BLaER1 (cell line): ENCODE measurements at regions not wholly inside any gene's neighbourhood (a gene's known extent, or its start where the extent isn't known, plus 50 kb on each side); places are given as distances from the start of the nearest gene placed in this dataset.
"Not testable (repeated sequence)": the region's sequence is repeated elsewhere in the genome, so short reads cannot be mapped to it uniquely, and the experiment has no call there.

Experiments
- H3K27ac ChIP-seq: shearing (Covaris generic); formaldehyde crosslinking; 2 replicates; pipeline ENCODE4 v1.8.1; 2022
- H3K27me3 ChIP-seq: shearing (Covaris generic); formaldehyde crosslinking; 2 replicates; pipeline ENCODE4 v1.8.1; 2022
- H3K36me3 ChIP-seq: shearing (Covaris generic); formaldehyde crosslinking; 2 replicates; pipeline ENCODE4 v1.8.1; 2022
- H3K4me1 ChIP-seq: shearing (Covaris generic); formaldehyde crosslinking; 2 replicates; pipeline ENCODE4 v1.8.1; 2022
- H3K4me2 ChIP-seq: shearing (Covaris generic); formaldehyde crosslinking; 2 replicates; pipeline ENCODE4 v1.8.1; 2022
- H3K4me3 ChIP-seq: shearing (Covaris generic); formaldehyde crosslinking; 2 replicates; pipeline ENCODE4 v1.8.1; 2022
- H3K9ac ChIP-seq: shearing (Covaris generic); formaldehyde crosslinking; 2 replicates; pipeline ENCODE4 v1.8.1; 2022
- H3K9me3 ChIP-seq: shearing (Covaris generic); formaldehyde crosslinking; 2 replicates; pipeline ENCODE4 v1.8.1; 2022
- H4K20me1 ChIP-seq: shearing (Covaris generic); formaldehyde crosslinking; 2 replicates; pipeline ENCODE4 v1.8.1; 2022
- Cebpa-rat ChIP-seq: shearing (Covaris generic); IDR thresholded peaks from 2 replicates; pipeline ENCODE4 v1.8.1; 2022

DNA sequence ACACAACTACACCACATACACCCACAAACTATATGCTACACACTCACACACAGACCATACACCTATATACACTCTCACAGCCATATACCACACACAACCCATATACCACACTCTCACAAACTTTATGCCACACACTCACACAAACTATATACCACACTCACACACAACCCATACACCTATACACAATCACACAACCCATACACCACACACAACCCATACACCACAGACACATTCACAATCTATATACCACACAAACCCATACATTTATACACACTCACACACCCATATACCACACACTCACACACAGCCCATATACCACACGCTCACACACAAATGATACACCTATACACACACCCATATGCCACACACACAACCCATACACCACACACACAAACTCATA lies 163.3 kb downstream of the TMEM121 start:
- peaks cover 60% of the 10 kb centered on the region for H3K4me1 ChIP-seq
- TF ChIP-seq Cebpa-rat = no peak
- H3K9ac ChIP-seq = no peak overlapping the region
- H3K36me3 ChIP-seq = no peaks in the 10 kb centered on the region
- no peak overlapping the region for H3K27ac ChIP-seq
- no peaks in the 10 kb centered on the region for H4K20me1 ChIP-seq
- no peaks in the 10 kb centered on the region for H3K27me3 ChIP-seq
- H3K4me2 ChIP-seq = no peak overlapping the region
- H3K9me3 ChIP-seq = no peaks in the 10 kb centered on the region
- H3K4me3 ChIP-seq = no peak overlapping the region

GRCh38 chr14:105690671-105691070 lies 164.3 kb downstream of the TMEM121 start:
- Histone ChIP-seq H3K36me3 (no peaks in the 10 kb centered on the region), H3K4me3 (no peak overlapping the region), H3K27me3 (no peaks in the 10 kb centered on the region), H3K9ac (no peak overlapping the region), H4K20me1 (no peaks in the 10 kb centered on the region), H3K27ac (peak overlapping the region; percentile 83; the same call in 1 of the 2 replicates), H3K9me3 (no peaks in the 10 kb centered on the region), H3K4me2 (peak overlapping the region; percentile 74), H3K4me1 (peaks cover 64% of the 10 kb centered on the region)
- TF ChIP-seq Cebpa-rat = no peak

DNA sequence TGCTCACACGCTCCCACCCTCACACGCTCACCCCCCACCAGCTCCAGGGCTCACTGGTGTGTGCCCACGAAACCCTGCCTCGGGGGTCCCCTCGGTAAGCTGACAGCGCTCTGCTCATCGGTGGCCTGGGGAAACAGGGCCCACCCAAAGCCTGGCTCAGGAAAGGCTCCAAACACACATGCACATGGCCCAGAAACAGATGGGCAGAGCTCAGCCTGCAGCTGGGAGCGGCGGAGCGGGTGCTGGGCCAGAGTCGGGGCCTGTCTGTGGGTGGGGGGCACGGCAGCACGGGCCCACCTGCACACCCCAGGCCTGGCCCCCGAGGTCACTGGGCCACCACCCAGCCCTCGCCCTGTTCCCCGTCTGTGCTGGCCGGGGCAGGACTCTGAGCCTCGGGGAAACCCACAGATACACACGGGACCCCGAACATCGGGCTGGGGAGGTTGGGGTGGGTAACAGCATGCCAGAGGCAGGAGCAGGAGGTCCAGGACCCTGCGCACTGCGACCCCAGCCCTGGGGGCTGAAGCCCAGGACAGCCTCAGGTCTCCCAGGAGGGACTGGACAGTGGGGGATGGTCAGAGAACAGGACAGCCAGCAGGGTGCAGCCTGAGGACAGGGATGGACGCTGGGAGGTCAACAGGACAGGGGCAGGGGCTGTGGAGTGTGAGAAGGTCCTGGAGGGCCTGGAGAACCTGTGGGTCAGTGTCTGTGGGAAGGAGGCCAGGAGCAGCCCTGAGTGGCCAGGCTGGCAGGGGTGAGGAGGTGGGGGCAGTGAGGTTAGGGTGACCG lies 165.1 kb downstream of the TMEM121 start:
- peak overlapping the region; percentile 83 for H3K27ac ChIP-seq
- H3K9me3 ChIP-seq, H3K27me3 ChIP-seq, H3K36me3 ChIP-seq, H4K20me1 ChIP-seq, H3K4me3 ChIP-seq: not testable (repeated sequence)
- peak overlapping the region; percentile 68 for H3K9ac ChIP-seq
- peak overlapping the region; percentile 74 for H3K4me2 ChIP-seq
- peaks cover 61% of the 10 kb centered on the region for H3K4me1 ChIP-seq

- H3K9me3 ChIP-seq, H3K4me3 ChIP-seq, H3K36me3 ChIP-seq, H3K27me3 ChIP-seq, H4K20me1 ChIP-seq: not testable (repeated sequence)
- H3K9ac ChIP-seq = peak overlapping the region; percentile 68; the same call in 1 of the 2 replicates
- peak overlapping the region; percentile 83 for H3K27ac ChIP-seq
- peaks cover 58% of the 10 kb centered on the region for H3K4me1 ChIP-seq
- H3K4me2 ChIP-seq = peak overlapping the region; percentile 74
These were observed 165.8 kb downstream of the TMEM121 start for GRCh38 chr14:105692110-105692685.

GRCh38 chr14:105694961-105695360 lies 168.6 kb downstream of the TMEM121 start:
- H4K20me1 ChIP-seq = no peaks in the 10 kb centered on the region
- no peaks in the 10 kb centered on the region for H3K36me3 ChIP-seq
- H3K27ac ChIP-seq = 0 out of 2 replicates have a peak overlapping the region, but pooled peaks have one; percentile 26
- TF ChIP-seq Cebpa-rat = no peak
- no peaks in the 10 kb centered on the region for H3K27me3 ChIP-seq
- H3K4me2 ChIP-seq = peak overlapping the region; percentile 38
- no peak overlapping the region for H3K9ac ChIP-seq
- H3K9me3 ChIP-seq = no peaks in the 10 kb centered on the region
- H3K4me3 ChIP-seq = no peak overlapping the region
- H3K4me1 ChIP-seq = peaks cover 67% of the 10 kb centered on the region

DNA sequence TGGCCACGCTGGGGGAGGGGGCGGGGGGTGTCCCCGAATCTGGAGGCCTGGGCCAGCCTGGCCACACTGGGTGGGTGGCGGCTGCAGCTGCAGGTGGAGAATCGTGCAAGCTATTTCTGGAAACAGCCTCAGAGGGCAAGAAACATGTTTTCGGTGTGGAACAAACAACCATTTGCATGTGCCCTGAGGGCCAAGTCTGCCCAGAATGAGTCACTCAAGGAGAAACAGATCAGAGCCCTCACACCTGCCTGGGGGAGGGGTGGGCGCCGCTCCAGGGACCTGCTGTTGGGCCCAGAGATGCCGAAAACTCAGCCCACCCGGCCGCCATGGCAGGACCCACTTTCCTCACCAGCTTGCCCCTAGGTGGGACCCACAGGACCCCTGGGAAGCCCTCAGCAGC lies 170.0 kb downstream of the TMEM121 start:
- H3K4me1 ChIP-seq = peaks cover 69% of the 10 kb centered on the region
- not testable (repeated sequence) for H4K20me1 ChIP-seq, H3K9me3 ChIP-seq, H3K4me3 ChIP-seq, H3K9ac ChIP-seq, H3K27me3 ChIP-seq, H3K4me2 ChIP-seq, H3K36me3 ChIP-seq, H3K27ac ChIP-seq

DNA sequence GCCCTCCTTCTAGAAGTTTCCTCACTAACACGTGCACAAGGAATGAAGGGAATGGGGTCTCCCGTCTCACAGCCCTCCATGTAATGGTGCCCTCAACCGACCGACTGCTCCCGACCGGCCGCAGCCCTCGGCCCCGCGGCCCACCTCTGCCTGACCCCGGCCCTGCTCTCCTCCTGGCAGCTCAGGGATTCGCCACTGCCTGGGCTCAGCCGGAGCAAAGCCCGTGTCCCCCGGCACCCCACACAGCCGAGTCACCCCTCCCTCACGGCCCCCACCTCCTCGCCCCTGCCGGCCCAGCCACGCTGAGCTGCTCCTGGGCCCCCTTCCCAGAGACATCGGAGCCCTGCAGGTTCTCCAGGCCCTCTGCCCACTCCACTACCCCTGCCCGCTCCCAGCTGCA lies 171.0 kb downstream of the TMEM121 start:
- H3K9me3 ChIP-seq, H3K4me3 ChIP-seq, H3K9ac ChIP-seq, H3K27me3 ChIP-seq, H4K20me1 ChIP-seq, H3K36me3 ChIP-seq: not testable (repeated sequence)
- peak overlapping the region; percentile 39 for H3K4me2 ChIP-seq
- H3K27ac ChIP-seq = peak overlapping the region; percentile 46; the same call in 1 of the 2 replicates
- H3K4me1 ChIP-seq = peaks cover 70% of the 10 kb centered on the region

DNA sequence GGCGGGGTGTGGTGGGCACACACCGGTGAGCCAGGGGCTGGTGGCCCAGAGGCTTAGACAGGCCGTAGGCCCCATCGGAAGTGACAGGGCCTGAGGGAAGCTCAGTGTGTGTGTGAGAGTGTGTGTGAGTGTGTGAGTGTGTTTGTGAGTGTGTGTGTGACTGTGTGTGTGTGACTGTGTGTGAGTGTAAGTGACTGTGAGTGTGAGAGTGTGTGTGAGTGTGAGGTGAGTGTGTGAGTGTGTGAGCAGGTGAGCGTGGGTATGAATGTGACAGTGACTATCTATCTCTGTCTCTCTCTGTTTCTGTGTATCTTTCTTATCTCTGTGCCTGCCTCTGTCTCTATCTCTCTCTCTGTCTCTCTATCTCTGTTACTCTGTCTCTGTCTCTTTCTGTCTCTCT lies 171.6 kb downstream of the TMEM121 start:
- H3K4me2 ChIP-seq = peak overlapping the region; percentile 39
- H3K9ac ChIP-seq, H3K9me3 ChIP-seq, H3K27me3 ChIP-seq, H3K36me3 ChIP-seq, H4K20me1 ChIP-seq, H3K4me3 ChIP-seq: not testable (repeated sequence)
- H3K27ac ChIP-seq = peak overlapping the region; percentile 46; the same call in 1 of the 2 replicates
- peaks cover 70% of the 10 kb centered on the region for H3K4me1 ChIP-seq

GRCh38 chr14:105698940-105699556 lies 172.7 kb downstream of the TMEM121 start:
- not testable (repeated sequence) for H3K27me3 ChIP-seq, H3K27ac ChIP-seq, H4K20me1 ChIP-seq, H3K4me3 ChIP-seq, H3K9me3 ChIP-seq, H3K9ac ChIP-seq, H3K36me3 ChIP-seq
- Histone ChIP-seq H3K4me1 (peaks cover 64% of the 10 kb centered on the region), H3K4me2 (peak overlapping the region; percentile 66)

GRCh38 chr14:105699706-105700105 lies 173.3 kb downstream of the TMEM121 start:
- not testable (repeated sequence) for H3K4me3 ChIP-seq, H3K36me3 ChIP-seq, H3K9ac ChIP-seq, H4K20me1 ChIP-seq, H3K9me3 ChIP-seq, H3K27me3 ChIP-seq
- H3K4me1 ChIP-seq = peaks cover 58% of the 10 kb centered on the region
- peak overlapping the region; percentile 65 for H3K27ac ChIP-seq
- H3K4me2 ChIP-seq = peak overlapping the region; percentile 51

DNA sequence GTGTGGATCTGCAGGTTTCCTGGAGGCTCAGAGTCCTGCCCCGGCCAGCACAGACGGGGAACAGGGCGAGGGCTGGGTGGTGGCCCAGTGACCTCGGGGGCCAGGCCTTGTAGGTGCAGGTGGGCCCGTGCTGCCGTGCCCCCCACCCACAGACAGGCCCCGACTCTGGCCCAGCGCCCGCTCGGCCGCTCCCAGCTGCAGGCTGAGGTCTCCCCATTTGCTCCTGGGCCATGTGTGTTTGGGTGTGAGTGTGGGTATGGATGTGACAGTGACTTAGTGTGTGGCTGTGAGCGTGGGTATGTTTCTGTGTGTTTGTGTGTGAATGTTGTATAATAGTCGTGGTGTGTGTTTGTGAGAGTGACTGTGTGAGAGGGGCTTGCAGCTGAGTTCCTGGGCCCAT lies 173.8 kb downstream of the TMEM121 start:
- peak overlapping the region; percentile 49; the same call in 1 of the 2 replicates for H3K4me2 ChIP-seq
- H3K4me1 ChIP-seq = peaks cover 53% of the 10 kb centered on the region

More for the DNA sequence above, 173.8 kb downstream of the TMEM121 start:
- H3K27me3 ChIP-seq, H3K36me3 ChIP-seq, H3K9ac ChIP-seq, H3K9me3 ChIP-seq, H4K20me1 ChIP-seq, H3K4me3 ChIP-seq: not testable (repeated sequence)
- peak overlapping the region; percentile 22; the same call in 1 of the 2 replicates for H3K27ac ChIP-seq
